A673 (cell line): ENCODE measurements at regions not wholly inside any gene's neighbourhood (a gene's known extent, or its start where the extent isn't known, plus 50 kb on each side); places are given as distances from the start of the nearest gene placed in this dataset.
A peak's percentile ranks its signal among the peaks of the same experiment; 100 is the strongest.

ENCODE experiments used
- BruUV-seq: library from RNA; stranded (reverse); fragments of 400-500 nt; replicated peaks from 2 replicates; lab custom pipeline; 2021; lab: Mats Ljungman, UMichigan
- CTCF ChIA-PET: fragments of 300-600 bp; sonication (Branson Sonifier 250); formaldehyde crosslinking; loops from one replicate; lab custom pipeline; 2022; ENCODE audit warnings: antibody characterized with exemption; lab: Charles Lee
- POLR2A ChIA-PET: fragments of 300-600 bp; sonication (Branson Sonifier 250); formaldehyde crosslinking; loops from one replicate; lab custom pipeline; 2022; ENCODE audit warnings: antibody characterized with exemption; ENCODE audit not compliant: low non-redundant PET; lab: Charles Lee
- DNase-seq: peaks from one replicate; pipeline ENCODE4 v3.0.0-alpha.2; 2015; ENCODE audit warnings: low spot score
- H3K27ac ChIP-seq: fragments of 200-600 bp; sonication (generic); 2 replicates; pipeline ENCODE4 v1.5.1; 2016; ENCODE audit warnings: mixed run types, low read depth, mild to moderate bottlenecking, mixed read lengths, antibody characterized with exemption, low read length; ENCODE audit not compliant: poor library complexity, severe bottlenecking
- H3K27me3 ChIP-seq: fragments of 200-600 bp; sonication (generic); replicated peaks from 2 replicates; pipeline ENCODE4 v1.6.1; 2017; ENCODE audit warnings: mixed run types, low read depth, mild to moderate bottlenecking, mixed read lengths, antibody characterized with exemption, low read length; ENCODE audit not compliant: insufficient read depth, poor library complexity
- H3K36me3 ChIP-seq: fragments of 200-600 bp; sonication (generic); 2 replicates; pipeline ENCODE4 v1.6.1; 2016; ENCODE audit warnings: mixed run types, mild to moderate bottlenecking, mixed read lengths, antibody characterized with exemption, low read length; ENCODE audit not compliant: insufficient read depth, poor library complexity, severe bottlenecking
- H3K4me1 ChIP-seq: fragments of 200-600 bp; sonication (generic); 2 replicates; pipeline ENCODE4 v1.6.1; 2017; ENCODE audit warnings: mixed run types, mild to moderate bottlenecking, mixed read lengths, antibody characterized with exemption, low read length; ENCODE audit not compliant: insufficient read depth, poor library complexity, severe bottlenecking
- H3K4me3 ChIP-seq: fragments of 200-600 bp; sonication (generic); 2 replicates; pipeline ENCODE4 v1.5.1; 2016; ENCODE audit warnings: low read depth, mixed run types, mild to moderate bottlenecking, mixed read lengths, low read length; ENCODE audit not compliant: poor library complexity, severe bottlenecking
- H3K9me3 ChIP-seq: fragments of 200-600 bp; sonication (generic); 2 replicates; pipeline ENCODE4 v1.6.1; 2016; ENCODE audit warnings: mixed run types, low read depth, mild to moderate bottlenecking, mixed read lengths, antibody characterized with exemption, low read length; ENCODE audit not compliant: poor library complexity, severe bottlenecking
- EZH2 ChIP-seq: fragments of 200-600 bp; sonication (generic); IDR thresholded peaks from 2 replicates; pipeline ENCODE4 v1.6.1; 2017; ENCODE audit warnings: borderline replicate concordance, low read depth, mild to moderate bottlenecking, mixed read lengths, antibody characterized with exemption, low read length; ENCODE audit not compliant: poor library complexity, severe bottlenecking
- intact Hi-C: fragments of 100-400 bp; cut with micrococcal nuclease; formaldehyde crosslinking; loops from one replicate; pipeline ENCODE4 v1.10.0; 2022; ENCODE audit not compliant: unreplicated experiment
- TF ChIP-seq, protein P1 (sequence below): fragments of 300-800, 200-600 bp; sonication (generic); conservative IDR thresholded peaks from 2 replicates; pipeline ENCODE4 v1.5.1; 2017; ENCODE audit warnings: low read depth, mild to moderate bottlenecking, antibody characterized with exemption, low read length, moderate library complexity, mixed read lengths

- H3K27ac ChIP-seq: no peak overlapping the region
- no peaks in the 10 kb centered on the region for H3K36me3 ChIP-seq
- BruUV-seq: no TSS peak
- intact Hi-C loops: no loop called here
- no peak for TF ChIP-seq EZH2
- TF ChIP-seq, protein P1, sequence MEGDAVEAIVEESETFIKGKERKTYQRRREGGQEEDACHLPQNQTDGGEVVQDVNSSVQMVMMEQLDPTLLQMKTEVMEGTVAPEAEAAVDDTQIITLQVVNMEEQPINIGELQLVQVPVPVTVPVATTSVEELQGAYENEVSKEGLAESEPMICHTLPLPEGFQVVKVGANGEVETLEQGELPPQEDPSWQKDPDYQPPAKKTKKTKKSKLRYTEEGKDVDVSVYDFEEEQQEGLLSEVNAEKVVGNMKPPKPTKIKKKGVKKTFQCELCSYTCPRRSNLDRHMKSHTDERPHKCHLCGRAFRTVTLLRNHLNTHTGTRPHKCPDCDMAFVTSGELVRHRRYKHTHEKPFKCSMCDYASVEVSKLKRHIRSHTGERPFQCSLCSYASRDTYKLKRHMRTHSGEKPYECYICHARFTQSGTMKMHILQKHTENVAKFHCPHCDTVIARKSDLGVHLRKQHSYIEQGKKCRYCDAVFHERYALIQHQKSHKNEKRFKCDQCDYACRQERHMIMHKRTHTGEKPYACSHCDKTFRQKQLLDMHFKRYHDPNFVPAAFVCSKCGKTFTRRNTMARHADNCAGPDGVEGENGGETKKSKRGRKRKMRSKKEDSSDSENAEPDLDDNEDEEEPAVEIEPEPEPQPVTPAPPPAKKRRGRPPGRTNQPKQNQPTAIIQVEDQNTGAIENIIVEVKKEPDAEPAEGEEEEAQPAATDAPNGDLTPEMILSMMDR: no peak
- ChIA-PET POLR2A (no interaction called here), CTCF (no interaction called here)
- no peak overlapping the region for H3K4me3 ChIP-seq
- H3K9me3 ChIP-seq: peaks cover 5% of the 10 kb centered on the region
- no peaks in the 10 kb centered on the region for H3K4me1 ChIP-seq
- no peak for DNase-seq
- no peaks in the 10 kb centered on the region for H3K27me3 ChIP-seq
Measured at GRCh38 chr2:21746499-21746898, 622.7 kb downstream of the TDRD15 start.

DNA sequence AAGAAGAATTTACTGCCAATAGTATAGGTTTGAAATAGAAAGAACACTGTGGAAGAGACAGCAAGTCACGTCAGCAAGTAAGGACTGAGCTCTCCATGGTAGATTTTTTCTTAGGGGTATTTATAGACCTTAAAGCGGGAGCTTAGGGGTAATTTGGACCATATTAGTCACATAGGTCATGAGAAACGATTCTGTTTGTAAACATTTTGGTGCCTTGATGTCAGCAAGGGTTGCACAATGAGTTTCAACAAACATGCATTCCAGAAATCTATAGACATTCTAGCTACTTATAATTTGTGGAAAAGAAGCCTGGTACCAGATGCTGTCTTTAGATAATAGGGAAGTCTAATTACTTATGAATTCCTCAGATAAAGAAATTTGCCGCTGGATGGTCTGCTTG lies 624.7 kb downstream of the TDRD15 start:
- Histone ChIP-seq H3K27me3 (no peaks in the 10 kb centered on the region), H3K27ac (no peak overlapping the region), H3K4me3 (no peak overlapping the region), H3K36me3 (no peaks in the 10 kb centered on the region), H3K4me1 (no peaks in the 10 kb centered on the region), H3K9me3 (peaks cover 5% of the 10 kb centered on the region)
- no peak for TF ChIP-seq EZH2
- TF ChIP-seq, protein P1: no peak
- no peak for DNase-seq
- ChIA-PET CTCF (no interaction called here), POLR2A (no interaction called here)
- intact Hi-C loops: no loop called here
- BruUV-seq: no TSS peak

DNA sequence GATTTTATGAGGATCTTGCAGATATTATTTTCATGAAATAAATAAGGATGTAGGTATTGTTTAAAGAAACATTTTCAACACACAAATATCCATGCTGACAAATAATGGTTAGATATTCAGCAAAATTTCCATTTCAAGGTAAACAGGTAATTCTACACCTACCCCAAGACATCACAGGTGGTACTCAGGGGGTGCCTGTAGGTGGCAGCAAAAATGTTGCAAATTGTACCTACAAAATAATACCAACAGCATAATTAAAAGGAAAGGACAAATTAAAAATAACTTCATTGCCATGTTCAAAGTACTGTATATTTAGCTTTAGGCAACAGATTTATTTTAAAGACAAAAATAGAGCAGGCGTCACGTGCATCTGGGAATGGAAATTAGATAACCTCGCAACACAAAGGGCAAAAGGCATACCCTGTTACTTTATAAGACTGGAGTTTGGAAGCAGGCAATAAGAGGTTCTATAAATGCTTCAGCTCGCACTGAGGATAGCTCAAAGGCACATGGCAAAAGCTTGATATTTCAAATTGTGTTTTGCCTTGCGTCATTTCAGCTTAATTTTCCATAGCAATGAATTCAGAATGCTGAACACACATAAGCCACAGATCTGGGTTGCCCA lies 630.5 kb downstream of the TDRD15 start:
- POLR2A ChIA-PET: no interaction called here
- no peak overlapping the region for H3K27ac ChIP-seq
- no peaks in the 10 kb centered on the region for H3K36me3 ChIP-seq
- H3K27me3 ChIP-seq: no peaks in the 10 kb centered on the region
- TF ChIP-seq EZH2: no peak
- TF ChIP-seq, protein P1: peak; percentile 37; the same call in 1 of the 2 replicates
- no TSS peak for BruUV-seq
- intact Hi-C loops: no loop called here
- H3K4me1 ChIP-seq: no peaks in the 10 kb centered on the region
- no peak for DNase-seq
- H3K4me3 ChIP-seq: no peak overlapping the region
- H3K9me3 ChIP-seq: no peaks in the 10 kb centered on the region
- CTCF ChIA-PET: no interaction called here
